HG02870 (cell line): ENCODE measurements at regions not wholly inside any gene's neighbourhood (a gene's known extent, or its start where the extent isn't known, plus 50 kb on each side); places are given as distances from the start of the nearest gene placed in this dataset.
"Not testable (repeated sequence)": the region's sequence is repeated elsewhere in the genome, so short reads cannot be mapped to it uniquely, and the experiment has no call there.

Experiments
- ATAC-seq: cut with Tn5 transposase; IDR thresholded peaks from one replicate; pipeline ENCODE4 v1.9.1; 2021; ENCODE audit warnings: mild to moderate bottlenecking, moderate library complexity; ENCODE audit not compliant: unreplicated experiment

DNA sequence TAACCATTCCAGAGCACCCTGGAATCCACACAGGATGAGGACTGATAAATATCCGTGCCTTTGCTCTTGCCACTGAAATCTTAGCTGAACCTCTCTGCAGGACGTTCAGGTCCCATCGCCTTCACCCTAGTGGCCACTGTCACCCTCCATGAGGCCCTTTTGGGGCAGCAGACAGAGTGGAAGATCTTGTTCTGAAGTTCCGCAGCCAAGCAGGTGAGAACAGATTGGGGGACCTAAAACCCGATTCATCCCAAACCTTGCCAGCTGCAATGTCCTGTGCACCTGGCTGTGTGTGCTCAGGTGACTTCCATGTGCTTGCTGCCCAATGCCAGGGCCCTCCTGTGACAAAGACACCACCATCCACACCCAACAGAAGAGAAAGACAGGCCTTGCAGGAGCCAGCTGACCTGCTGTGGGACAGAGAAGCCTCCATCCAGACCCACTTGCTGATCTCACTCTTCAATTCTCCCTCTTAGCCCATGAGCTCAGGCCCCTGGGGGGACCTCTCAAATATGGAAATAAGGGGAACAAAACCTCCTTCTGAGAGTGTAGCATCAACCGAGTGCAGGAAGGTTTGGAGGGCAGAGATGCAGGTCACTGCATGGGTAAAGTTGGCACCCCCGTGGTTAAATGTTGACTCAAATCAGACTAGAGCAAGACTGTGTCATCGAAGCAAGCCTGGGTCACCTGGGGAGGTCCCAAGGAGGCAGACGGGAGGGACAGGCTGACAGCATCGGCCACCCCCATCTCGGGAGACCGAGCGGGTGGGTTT, 308.7 kb upstream of the DIO3 start:
- ATAC-seq: no peak

DNA sequence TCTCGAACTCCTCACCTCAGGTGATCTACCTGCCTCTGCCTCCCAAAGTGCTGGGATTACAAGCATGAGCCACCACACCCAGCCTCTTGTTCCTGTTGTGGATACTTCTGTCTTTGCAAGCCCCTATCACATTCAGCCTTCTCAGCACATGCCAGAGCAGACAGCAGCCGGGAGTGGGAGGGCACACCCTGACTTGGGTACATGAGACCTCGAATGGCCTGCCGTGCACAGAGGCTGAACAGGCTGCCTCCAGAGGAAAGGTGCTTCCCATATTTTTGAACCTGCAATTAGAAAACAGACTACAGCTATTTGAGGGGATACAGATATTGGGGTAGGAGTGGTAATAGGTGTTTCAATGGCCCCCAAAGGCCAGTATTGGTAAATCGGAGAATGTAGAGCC, 307.3 kb upstream of the DIO3 start:
- no peak for ATAC-seq

DNA sequence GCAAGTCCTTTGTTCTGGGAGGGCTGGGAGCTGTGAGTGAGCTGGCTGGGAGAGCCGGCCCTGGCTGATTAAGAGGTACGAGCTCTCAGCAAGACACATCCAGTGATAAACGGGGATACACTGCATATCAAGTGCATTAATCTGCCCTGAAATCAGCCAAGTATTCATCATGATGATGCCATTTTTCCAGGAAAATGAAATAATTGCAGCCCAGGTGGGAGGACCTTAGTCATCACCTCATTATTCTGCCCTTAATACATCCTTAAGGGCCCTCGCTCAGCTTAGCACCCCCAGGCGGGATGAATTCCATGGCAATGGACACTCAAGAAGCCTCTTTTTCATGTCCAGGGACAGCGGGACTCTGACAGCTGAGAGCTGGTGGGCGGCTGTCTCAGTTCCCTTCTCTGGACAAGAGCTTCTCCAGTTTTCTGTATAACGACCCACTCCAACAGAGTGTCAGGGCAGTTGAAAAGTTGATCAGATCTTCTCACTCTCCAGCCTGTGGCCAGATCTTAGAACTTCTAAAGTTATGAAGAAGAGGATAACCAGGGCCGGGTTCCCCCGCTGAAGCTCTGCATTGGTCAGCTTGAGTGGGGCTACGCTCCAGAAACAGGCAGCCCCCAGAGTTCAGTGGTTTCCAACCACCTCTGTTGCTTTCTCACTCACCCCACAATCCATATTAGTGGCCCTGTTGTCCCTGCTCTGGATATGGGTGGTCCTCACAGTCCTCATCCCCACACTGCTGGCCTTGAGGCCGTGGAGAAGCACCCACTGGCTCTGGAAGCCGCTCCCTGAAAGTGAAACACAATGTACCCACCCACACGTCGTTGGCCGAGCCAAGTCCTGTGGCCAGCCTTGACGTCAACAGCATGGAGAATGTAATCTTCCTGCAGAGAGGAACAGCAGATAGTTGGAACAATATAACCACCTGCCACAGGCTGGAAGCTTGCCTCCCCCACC, 306.2 kb upstream of the DIO3 start:
- no peak for ATAC-seq

DNA sequence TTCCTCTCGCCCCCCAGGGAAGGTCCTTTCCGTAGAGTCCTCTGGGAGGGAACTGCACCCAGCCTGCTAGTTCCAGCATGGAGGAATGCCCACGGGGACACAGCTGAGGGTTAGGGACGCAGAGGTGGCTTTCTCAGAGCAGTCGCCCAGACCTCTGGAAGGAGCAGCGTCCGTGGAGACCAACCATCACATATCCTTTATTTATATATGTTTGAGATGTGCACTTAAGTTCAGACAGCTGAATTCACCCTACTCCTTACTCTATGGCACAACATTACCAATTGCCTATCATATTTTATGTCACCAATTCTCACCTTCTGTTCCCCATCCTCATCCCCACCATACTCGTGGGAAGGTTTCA, 305.6 kb upstream of the DIO3 start:
- no peak for ATAC-seq

DNA sequence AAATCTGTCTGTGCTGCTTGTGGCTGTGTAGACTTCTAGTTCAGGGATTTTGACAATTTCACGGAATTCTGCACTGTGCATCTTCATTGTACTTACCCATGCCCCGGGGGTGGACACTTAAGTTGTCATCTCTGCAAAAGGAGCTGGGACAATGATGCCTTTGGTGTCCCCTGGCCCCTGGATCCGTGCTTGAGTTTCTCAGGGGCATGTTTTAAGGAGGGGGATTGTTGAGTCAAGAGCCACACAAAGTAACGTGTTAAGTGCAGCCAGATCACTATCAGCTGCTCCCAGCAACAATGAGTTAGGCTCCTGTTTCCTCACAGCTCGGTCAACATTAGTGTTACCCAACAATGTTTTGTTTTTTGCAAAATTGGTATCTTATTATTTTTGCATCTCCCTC, 305.0 kb upstream of the DIO3 start:
- no peak for ATAC-seq

DNA sequence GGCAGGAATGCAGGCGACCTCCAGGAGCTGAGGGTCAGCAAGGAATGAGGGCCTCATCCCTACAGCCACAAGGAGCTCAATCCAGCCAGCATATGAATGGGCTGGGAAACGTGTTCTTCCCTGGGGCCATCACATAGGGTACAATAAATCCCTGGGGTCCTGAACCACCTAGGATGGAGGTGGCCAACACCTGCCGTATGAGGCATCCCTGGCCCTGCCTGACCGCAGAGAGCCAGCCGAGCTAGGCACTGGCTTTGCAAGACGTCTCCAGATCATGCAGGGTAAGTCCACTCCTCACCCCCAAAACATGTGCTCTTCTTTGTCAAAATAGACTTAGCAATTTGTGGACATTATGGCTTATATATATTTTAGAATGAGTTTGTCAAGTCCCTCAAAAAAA, 303.7 kb upstream of the DIO3 start:
- no peak for ATAC-seq

DNA sequence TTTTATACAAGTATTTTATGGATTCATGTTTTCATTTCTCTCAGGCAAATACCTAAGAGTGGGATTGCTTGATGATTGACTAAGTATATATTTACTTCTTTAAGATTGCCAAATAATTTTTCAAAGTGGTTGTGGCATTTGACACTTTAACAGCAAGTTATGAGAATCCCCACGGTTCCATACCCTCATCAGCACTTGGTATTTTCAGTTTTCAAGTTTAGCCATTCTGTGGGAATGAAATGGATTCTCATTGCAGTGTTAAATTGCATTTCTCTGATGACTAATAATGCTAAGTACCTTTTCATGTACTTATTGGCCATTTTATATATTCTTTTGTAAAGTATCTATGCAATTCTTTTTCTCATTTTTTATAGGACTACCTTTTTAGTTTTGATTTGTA, 301.5 kb upstream of the DIO3 start:
- no peak for ATAC-seq

DNA sequence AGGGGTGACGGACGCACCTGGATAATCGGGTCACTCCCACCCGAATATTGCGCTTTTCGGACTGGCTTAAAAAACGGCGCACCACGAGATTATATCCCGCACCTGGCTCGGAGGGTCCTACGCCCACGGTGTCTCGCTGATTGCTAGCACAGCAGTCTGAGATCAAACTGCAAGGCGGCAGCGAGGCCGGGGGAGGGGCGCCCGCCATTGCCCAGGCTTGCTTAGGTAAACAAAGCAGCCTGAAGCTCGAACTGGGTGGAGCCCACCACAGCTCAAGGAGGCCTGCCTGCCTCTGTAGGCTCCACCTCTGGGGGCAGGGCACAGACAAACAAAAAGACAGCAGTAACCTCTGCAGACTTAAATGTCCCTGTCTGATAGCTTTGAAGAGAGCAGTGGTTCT, 294.9 kb upstream of the DIO3 start:
- not testable (repeated sequence) for ATAC-seq

DNA sequence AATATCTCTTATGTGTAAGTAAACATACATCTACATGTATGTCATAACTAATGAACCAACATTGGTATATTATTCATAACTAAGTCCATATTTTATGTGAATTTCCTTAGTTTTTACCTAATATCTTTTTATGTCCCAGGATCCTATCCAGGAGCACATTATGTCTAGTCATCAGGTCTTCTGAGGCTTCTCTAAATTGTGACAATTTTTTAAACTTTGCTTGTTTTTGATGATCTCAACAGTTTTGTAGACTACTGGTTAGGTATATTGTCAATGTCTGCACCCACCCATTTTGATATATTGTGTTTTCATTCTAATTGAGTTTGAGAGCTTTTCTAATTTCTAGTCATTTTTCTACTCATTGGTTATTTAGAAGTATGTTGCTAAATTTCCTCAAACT, 288.2 kb upstream of the DIO3 start:
- no peak for ATAC-seq

DNA sequence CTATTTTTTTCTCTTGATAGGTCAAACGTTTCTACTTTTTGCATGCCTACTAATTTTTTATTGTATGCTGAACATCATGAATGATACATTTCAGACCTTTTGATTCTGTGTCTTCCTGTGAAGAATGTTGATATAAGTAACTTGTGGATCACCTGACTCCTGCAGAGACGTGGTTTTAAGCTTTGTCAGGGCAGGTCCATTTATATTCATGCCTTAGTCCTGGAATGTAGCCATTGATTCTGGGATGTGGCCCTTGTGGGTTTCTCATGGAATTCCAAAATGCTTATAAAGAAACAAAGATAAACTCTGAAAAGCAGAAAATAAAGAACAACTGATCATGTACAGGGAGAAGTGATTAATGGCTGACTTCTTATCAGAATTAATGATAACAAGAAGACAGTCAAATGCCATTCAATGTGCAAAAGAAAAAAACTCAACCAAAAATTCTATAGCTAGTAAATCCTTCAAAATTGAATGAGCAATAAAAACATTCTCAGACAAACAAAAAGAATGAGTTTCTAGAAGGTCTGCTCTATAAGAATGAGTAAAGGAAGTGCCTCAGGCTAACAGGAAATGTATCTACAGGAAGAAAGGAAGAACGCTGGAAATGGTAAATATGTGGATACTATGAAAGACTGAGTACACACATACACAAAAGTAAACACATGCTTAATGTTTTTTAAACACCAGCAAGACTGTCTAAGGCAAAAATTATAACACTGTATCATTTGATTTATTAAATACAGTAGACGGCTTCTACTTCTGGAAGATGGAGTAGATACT, 284.8 kb upstream of the DIO3 start:
- ATAC-seq: no peak

DNA sequence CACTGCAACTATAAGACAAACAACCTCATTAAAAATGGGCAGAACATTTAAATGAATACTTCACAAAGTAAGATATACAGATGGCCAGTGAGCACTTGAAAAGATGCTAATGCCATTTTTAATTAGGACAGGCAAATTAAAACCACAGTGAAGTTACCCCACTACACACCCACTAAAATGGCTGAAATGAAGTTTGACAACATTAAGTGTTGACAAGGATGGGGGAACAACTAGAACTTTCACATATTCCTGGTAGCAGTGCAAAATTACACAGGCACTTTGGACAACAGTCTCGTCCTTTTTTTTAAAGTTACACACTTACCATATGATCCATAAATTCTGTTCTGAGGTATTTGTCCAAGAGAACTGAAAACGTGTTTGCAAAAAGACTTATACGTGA, 278.9 kb upstream of the DIO3 start:
- ATAC-seq: no peak

DNA sequence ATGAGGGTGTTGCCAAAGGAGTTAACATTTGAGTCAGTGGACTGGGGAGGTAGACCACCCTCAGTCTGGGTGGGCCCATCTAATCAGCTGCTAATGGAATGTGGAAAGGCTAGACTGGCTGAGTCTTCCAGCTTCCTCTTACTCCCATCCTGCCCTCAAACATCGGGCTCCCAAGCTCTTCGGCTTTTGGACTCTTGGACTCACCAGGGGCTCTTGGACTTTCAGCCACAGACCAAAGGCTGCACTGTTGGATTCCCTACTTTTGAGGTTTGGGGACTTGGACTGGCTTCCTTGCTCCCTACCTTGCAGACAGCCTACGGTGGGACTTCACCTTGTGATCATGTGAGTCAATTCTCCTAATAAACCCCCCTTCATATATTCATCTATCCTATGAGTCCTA, 276.6 kb upstream of the DIO3 start:
- ATAC-seq: no peak

DNA sequence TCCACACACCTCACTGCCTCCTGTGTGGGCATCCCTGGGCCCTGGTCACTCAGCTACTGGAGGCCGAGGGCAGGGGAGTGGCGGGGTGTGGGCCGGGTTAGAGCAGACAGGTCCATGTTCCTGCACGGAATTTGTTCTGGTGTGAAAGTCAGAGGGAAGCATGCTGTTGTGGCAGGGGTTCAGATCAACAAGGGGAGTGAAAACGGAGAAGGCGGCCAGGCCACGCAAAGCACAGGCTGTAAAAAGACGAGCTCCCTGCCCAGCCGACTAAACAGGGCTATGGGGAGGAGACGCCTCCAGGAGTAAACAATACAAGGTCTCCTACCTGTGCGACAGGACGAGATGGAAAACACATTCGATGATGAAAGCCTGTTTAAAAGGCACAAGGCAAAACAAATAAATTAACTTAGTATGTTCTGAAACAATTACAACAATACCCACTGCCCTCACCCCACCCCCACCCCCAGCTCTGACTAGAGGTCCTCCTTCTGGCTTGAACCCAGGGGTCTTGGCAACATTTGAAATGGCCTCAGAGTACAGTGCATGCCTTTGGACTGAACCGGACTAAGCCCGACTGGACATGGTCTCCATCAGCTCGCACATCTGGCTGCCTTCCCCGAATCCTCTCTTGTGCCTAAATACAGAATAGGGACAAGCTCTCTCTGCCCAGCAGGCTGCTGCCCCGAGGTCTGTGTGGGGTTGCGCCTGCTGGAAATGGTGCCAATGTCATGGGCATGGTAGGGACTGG, 274.9 kb upstream of the DIO3 start:
- ATAC-seq: no peak

DNA sequence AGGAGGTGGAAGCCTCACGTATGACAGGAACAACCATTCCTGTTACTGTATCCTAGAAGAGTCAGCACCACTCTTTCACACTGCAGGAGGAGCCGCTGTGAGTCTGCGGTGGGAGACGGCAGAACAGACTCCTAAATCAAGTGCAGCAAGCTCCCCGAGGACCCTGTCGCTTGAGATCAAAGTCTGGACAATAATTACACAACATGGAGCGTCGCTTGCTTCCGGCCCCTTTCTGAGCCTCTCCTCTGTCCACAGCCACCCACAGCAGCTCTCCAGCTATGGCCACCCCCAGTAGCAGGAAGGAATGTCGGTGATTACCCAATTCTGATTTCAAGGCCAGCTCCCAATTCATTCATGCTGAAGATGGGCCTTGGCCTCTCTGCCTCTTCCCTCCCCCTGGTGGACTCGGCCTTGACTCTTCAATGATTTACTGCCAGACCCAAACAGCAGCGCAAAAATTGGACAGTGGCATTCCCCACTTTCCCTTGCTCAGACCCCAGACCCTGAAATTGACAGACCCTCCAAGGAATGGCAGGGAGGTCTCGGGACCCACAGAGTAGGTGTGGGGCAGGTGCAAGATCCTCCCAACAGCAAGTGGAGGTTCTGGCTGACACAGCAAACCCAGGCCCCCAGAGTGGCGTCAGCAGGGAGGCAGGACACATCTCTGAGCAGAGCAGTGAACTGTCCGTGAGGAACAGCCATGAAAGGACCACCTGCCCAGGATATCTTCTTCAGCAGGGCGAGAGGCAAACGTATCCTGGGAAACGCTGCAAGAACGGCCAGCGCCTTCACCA, 272.7 kb upstream of the DIO3 start:
- no peak for ATAC-seq

DNA sequence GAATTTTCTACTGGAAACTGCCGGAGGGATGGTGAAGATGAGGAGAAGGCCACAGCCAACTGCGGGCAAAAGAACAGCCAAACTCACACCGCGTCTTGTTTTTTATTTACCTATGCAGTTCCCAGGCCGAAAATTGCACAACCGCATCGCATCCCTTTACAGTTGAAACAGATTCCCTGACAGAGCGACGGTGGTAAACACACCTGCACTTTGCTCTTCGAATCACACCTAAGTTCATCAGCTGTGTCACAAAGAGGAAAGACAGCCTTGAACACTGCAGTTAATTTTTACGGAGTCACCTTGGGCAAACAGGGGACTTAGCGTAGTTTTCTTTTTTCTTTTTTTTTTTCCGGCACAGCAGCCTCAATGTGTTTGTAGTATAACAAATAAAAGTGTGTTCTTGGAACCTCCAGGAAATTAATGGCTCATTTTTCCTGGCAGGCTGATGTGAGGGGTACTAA, 272.0 kb upstream of the DIO3 start:
- no peak for ATAC-seq

DNA sequence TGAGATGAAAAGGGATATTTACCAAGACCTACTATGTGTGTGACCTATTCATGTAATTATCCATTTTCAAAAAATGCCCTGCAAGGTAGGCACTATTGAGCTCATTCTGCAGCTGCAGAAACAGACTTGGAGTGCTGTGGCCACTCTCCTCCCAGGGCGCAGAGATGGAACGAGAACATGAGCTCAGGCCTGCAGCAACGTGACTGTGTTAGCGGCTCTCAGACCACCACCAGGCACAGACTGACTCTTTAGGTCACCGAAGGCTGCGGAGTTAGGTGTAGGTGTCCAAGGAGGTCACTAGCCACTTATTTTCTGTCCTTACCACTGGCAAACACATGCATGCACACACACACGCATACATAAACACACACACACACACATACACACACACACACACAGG, 271.4 kb upstream of the DIO3 start:
- no peak for ATAC-seq

DNA sequence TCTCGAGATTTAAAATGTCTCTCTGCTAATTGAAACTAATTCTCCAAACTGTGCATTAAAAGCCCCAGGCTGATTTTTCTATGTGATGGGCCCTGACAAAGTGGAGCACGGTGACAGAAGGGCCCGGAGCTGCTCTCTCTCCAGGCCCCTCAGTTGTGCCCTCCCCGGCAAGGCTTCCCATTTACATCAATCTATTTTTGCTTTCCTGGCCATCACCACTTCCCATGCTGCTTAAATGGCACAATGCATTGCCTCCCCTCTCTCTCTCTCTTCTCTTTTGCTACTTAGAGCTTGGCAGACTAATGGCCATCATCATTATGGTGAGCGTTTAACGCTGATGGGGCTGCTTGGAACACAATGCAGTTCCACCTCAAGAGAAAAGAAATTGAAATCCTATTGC, 270.7 kb upstream of the DIO3 start:
- no peak for ATAC-seq

DNA sequence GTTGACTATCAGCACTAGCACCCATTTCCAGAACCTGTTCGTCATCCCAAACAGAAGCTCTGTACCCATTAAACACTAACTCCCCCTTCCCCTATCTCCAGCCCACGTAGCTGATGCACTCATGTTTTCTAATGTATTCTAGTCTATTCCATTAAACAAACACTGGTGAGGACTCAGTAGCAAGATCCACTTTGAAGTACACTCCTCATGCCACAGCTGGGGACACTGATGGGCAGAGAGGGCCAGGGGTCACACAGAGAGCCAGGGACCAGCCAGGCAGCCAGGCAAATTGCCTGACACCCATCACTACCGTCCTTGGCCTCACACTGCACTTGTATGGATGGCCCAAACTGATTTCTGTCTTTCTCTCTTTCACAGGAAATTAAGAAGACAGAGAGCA, 269.9 kb upstream of the DIO3 start:
- ATAC-seq: no peak

DNA sequence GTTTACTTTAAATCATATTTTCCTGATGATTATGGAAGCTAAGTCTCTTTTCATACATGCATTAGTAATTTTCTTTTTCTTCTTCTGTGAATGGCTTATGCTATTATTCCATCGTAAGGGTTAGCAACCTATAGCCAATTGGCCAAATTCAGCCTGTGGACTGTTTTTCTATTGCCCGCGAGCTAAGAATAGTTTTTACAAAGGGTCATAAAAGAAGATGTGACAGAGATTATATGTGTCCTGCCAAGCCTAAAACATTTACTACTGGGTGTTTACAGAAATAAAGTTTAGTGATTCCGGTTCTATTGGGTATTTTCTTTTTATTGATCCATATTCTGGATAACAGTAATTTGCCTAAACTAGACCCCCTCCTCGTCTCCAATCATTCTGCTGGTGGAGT, 268.8 kb upstream of the DIO3 start:
- no peak for ATAC-seq

DNA sequence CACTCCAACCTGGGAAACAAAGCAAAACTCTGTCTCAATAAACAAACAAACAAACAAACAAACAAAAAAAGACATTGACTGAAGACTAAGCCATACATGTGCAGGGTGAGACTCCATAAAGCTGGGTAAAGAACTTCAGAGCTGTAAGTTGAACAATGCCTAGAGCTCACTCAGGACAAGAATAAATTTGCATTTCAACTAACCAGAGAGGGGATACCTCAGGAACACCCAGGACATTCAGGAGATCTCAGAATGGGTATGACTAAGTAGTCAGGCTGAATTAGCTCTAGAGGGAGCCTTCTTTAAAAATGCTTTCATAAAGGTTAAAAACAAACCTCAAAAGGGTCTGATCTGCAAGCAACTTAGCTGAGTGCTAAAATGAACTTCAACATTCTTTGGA, 267.7 kb upstream of the DIO3 start:
- ATAC-seq: no peak
